CD4-positive, alpha-beta T cell treated with Interleukin-17A for 4 hours (primary cell): ENCODE measurements at regions not wholly inside any gene's neighbourhood (a gene's known extent, or its start where the extent isn't known, plus 50 kb on each side); places are given as distances from the start of the nearest gene placed in this dataset.
"Not testable (repeated sequence)": the region's sequence is repeated elsewhere in the genome, so short reads cannot be mapped to it uniquely, and the experiment has no call there.

Experiments used
- DNase-seq: peaks from one replicate; pipeline ENCODE4 v3.0.0-alpha.2; 2020; ENCODE audit warnings: mixed read lengths

GRCh38 chr1:91207691-91208090, 185.9 kb upstream of the ZNF644 start:
- DNase-seq = not testable (repeated sequence)

DNA sequence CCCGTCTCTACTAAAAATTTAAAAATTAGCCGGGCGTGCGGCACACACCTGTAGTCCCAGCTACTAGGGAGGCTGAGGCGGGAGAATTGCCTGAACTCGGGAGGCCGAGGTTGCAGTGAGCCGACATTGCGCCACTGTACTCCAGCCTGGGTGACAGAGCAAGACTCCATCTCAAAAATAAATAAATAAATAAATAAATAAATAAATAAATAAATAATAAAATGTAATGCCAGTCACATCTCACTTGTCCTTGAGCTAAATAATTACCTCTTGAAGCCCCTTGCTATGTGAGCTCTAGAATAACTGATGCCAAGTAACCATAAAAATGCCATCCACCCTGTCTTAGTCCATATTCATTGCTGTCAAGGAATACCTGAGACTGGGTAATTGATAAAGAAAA, 182.3 kb upstream of the ZNF644 start:
- not testable (repeated sequence) for DNase-seq

- DNase-seq = no peak
These were observed 179.9 kb upstream of the ZNF644 start for GRCh38 chr1:91201694-91202093.

- DNase-seq = no peak
These were observed 179.3 kb upstream of the ZNF644 start for GRCh38 chr1:91201176-91201575.

- no peak for DNase-seq
These were observed 178.8 kb upstream of the ZNF644 start for GRCh38 chr1:91200675-91201074.

DNA sequence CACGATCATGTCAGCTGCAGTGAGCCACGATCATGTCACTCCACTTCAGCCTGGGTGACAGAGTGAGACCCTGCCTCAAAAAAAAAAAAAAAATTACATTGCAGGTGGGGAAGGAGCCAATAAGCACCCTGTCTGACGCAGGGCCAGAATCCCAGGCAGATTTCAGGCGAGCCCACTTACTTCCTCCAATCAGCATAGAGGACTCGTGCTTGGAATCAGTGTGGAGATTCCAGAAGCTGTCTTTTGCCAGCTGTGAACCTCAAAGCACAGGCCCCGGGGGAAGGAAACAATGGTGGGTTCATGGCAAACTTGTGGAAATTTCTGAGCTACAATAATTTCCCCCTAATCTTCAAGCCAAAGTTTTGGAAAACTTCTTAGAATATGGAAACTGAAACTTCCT, 178.2 kb upstream of the ZNF644 start:
- DNase-seq = no peak

GRCh38 chr1:91190996-91191395, 169.2 kb upstream of the ZNF644 start:
- DNase-seq = no peak

GRCh38 chr1:91189096-91189495, 167.3 kb upstream of the ZNF644 start:
- no peak for DNase-seq

GRCh38 chr1:91182807-91183206, 161.0 kb upstream of the ZNF644 start:
- not testable (repeated sequence) for DNase-seq

- DNase-seq = no peak
These were observed 154.4 kb upstream of the ZNF644 start for GRCh38 chr1:91176250-91176649.

- DNase-seq = no peak
These were observed 152.9 kb upstream of the ZNF644 start for GRCh38 chr1:91174734-91175133.

GRCh38 chr1:91173346-91173890, 151.6 kb upstream of the ZNF644 start:
- no peak for DNase-seq

DNA sequence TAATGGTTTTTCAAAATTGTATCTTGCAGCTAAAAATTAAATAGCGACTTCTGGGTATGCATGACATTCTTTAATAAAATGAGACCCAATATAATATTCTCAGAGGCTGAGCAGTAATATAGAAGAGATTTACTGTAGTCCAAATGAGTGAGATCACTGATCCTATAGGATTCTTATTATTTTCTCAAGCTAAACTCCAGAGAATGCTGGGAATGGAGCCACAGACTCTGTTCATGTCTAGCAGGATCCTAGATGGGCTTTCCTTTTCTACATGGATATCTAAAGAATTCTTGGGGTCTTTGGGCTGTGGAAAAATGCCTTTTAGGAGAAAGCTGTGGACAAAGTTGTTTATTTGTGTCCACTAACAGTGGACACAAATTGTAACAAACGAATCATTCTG, 150.7 kb upstream of the ZNF644 start:
- DNase-seq = no peak

DNA sequence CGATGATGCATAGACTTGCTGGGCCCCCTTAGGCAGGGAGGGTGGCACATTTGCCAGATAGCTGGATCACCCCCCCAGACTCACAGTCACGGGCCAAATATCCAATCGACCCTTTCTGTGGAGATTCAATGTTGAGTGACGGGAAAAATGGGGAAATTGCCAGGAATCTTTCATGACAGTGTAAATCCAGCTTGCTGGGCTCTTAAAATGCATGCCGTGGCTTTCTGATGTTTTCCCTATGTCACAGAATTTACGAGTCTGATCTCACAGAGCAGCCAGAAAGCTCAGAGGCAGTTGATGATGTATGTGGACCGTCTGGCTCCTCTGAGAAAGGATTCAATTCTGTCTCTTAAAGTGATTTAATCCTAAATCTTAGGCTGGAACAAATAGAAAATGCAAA, 150.1 kb upstream of the ZNF644 start:
- no peak for DNase-seq

DNA sequence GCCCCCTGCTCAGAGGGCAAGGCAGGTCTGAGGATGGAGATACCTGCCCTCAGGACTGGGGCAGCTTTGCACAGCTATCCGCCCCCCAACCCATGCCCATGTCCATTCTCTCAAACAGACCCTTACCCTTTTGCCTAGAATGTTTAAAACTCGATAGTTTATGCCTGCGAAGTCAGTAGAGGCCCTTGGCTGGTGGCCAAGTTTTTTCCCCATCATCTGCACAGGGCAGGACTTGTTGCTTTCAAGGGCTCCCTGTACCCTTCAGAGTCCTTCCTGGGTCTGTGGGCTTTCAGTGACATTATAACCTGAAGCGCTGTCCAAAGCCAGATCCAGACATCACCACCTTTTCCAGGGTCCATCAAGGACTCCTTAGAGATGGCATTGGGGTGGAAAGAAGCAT, 148.7 kb upstream of the ZNF644 start:
- no peak for DNase-seq

DNA sequence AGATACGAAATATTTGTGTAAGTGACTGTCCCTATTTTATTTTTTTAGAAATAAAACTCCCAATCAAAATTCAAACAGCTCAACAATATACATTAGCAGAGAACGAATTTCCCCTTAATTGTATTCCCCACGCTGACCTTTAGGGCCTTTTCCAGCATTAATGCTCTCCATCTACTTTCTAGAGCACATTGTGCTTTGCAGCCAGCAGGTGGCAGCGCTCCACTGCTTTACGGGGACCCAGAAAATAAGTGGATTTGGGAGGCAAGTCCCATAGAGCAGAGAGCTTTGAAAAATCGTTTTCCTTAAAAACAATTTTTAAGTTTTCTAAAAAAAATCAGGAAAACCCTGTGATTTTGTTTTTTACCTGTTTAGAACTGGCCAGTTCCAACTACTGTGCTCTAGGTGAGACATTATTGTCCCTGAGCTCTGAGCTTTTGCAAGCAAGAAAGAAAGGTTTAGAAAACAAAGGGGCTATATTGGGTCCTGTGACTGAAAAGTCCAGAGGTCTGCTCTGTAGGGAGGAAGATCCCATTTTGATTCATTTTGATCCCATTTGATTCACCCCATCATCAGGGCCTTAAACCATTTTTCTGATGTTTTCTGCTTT, 144.4 kb upstream of the ZNF644 start:
- DNase-seq = peak; percentile 42

- DNase-seq = peak; percentile 70
These were observed 143.3 kb upstream of the ZNF644 start for GRCh38 chr1:91165033-91165654.

- no peak for DNase-seq
These were observed 140.8 kb upstream of the ZNF644 start for GRCh38 chr1:91162613-91163012.

DNA sequence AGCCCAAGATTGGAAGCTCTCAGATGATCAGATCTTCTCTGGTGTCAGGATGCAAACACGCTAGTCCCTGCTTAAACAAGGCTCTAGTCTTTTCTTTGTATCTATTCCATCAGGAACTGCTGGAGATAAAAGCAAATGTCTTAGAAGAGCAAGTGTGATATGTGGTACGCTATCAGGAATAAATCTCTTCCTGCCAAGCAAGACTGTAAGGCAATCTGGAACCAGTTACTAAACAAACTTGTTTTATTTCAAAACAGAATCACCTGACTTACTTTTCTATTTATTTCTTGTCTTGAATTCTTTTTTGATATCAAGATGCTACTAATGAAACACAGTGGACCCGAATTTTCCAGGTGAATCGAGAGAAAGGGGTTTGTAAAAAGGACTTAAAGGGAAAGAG, 139.9 kb upstream of the ZNF644 start:
- no peak for DNase-seq

GRCh38 chr1:91161166-91161565, 139.3 kb upstream of the ZNF644 start:
- DNase-seq = no peak

DNA sequence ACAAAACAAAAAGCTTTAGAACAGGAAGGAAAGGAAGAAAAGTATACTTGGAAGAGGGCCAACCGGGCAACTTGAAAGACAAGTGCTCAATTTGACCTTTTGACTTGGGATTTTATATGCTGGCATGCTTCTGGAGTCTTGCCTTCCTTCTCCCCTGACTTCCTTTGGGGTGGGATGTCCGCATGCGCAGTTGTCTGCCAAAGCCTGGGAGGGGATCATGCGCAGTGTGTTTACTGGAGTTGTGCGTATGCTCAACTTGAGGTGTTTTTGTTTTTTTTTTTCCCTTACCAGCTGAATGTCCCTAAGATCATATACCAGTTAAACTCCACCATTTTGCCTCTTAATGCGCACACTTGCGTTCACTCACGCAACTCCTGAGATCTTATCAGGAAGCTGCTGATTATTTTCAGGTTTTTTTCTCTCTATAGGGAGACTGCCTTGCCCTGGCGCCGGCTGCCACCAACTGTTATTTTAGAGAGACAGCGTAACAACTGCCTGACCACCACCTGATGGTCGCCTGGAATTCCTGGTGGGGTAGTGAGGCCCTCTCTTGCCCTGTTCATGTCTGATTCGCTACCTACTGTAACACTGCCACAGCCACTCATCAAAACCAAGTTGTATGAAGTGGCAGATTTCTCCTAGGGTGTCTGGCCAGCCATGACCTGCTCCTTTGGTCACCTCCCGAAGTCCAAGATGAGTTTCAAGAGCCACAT, 138.7 kb upstream of the ZNF644 start:
- no peak for DNase-seq

- DNase-seq = no peak
These were observed 131.5 kb upstream of the ZNF644 start for GRCh38 chr1:91153341-91153740.

GRCh38 chr1:91152331-91152730, 130.5 kb upstream of the ZNF644 start:
- DNase-seq = no peak

DNA sequence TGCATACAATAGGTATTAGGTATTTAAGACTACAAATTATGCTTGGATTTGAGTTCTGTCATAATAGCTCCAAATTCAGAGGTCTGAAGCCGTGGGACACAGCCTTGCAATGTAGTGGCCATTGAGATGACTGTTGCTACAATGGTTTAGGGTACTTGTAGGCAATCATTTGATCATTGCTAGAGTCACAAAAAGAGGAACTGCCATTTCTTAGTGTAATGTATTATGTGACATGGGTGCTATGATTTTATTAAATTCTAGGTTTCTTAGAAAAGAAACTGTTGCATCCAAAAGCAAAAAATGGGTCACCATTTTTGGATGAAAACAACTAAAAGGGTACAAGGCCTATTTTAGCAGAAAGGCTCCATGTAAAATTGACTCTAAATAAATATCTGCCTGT, 129.9 kb upstream of the ZNF644 start:
- DNase-seq = no peak
